IMR-90 (cell line): ENCODE measurements at regions not wholly inside any gene's neighbourhood (a gene's known extent, or its start where the extent isn't known, plus 50 kb on each side); places are given as distances from the start of the nearest gene placed in this dataset.

Source experiments
- ATAC-seq: fragments of 200-7000 bp; cut with Tn5 transposase; 2 replicates; pipeline ENCODE4 v1.9.1; 2020; ENCODE audit warnings: low read depth, mild to moderate bottlenecking, moderate library complexity
- BruUV-seq: library from RNA; stranded (reverse); fragments of 400-500 nt; replicated peaks from 2 replicates; lab custom pipeline; 2021; lab: Mats Ljungman, UMichigan
- CTCF ChIA-PET: fragments of 300-600 bp; formaldehyde crosslinking; extraction: SDS; loops from one replicate; lab custom pipeline; 2021; ENCODE audit warnings: antibody characterized with exemption; lab: Yijun Ruan, JAX
- POLR2A ChIA-PET: fragments of 300-600 bp; sonication (Branson Sonifier 250); formaldehyde crosslinking; loops from one replicate; lab custom pipeline; 2022; ENCODE audit warnings: antibody characterized with exemption; ENCODE audit not compliant: unreplicated experiment; lab: Charles Lee
- DNase-seq: peaks from one replicate; pipeline ENCODE4 v3.0.0; 2013
- H2AFZ ChIP-seq: replicated peaks from 2 replicates; pipeline ENCODE3; 2013; ENCODE audit warnings: low read length, mild to moderate bottlenecking; ENCODE audit not compliant: poor library complexity
- H2AK5ac ChIP-seq: 2 replicates; pipeline ENCODE4 v1.6.1; 2013; ENCODE audit warnings: low read depth, low read length, inconsistent platforms
- H2AK9ac ChIP-seq: replicated peaks from 2 replicates; pipeline ENCODE3; 2013; ENCODE audit warnings: mild to moderate bottlenecking, low read depth, low read length, moderate library complexity; ENCODE audit not compliant: poor library complexity
- H2BK120ac ChIP-seq: 2 replicates; pipeline ENCODE4 v1.6.1; 2013; ENCODE audit warnings: low read depth, low read length, inconsistent platforms
- H2BK15ac ChIP-seq: 3 replicates; pipeline ENCODE4 v1.6.1; 2013; ENCODE audit warnings: low read depth, low read length, inconsistent platforms
- H2BK20ac ChIP-seq: 2 replicates; pipeline ENCODE4 v1.6.1; 2013; ENCODE audit warnings: low read depth, mild to moderate bottlenecking, inconsistent platforms, low read length, moderate library complexity
- H2BK5ac ChIP-seq: 2 replicates; pipeline ENCODE4 v1.6.1; 2013; ENCODE audit warnings: mild to moderate bottlenecking, low read depth, low read length, inconsistent platforms; ENCODE audit not compliant: poor library complexity, severe bottlenecking
- H3K14ac ChIP-seq: replicated peaks from 2 replicates; pipeline ENCODE4 v1.6.1; 2013; ENCODE audit warnings: low read depth, low read length, inconsistent platforms
- H3K18ac ChIP-seq: 2 replicates; pipeline ENCODE4 v1.6.1; 2013; ENCODE audit warnings: low read depth, low read length, control low read depth
- H3K23ac ChIP-seq: 2 replicates; pipeline ENCODE4 v1.6.1; 2013; ENCODE audit warnings: low read depth, low read length, inconsistent platforms
- H3K27ac ChIP-seq: 2 replicates; pipeline ENCODE4 v1.5.1; 2013; ENCODE audit warnings: mild to moderate bottlenecking, control low read depth, low read length; ENCODE audit not compliant: insufficient read depth
- H3K27me3 ChIP-seq: 2 replicates; pipeline ENCODE4 v1.6.1; 2013; ENCODE audit warnings: low read length; ENCODE audit not compliant: control insufficient read depth, insufficient read depth
- H3K36me3 ChIP-seq: 2 replicates; pipeline ENCODE4 v1.6.1; 2013; ENCODE audit warnings: low read length, mixed read lengths; ENCODE audit not compliant: control insufficient read depth, insufficient read depth
- H3K4ac ChIP-seq: 2 replicates; pipeline ENCODE4 v1.6.1; 2013; ENCODE audit warnings: low read depth, low read length, inconsistent platforms
- H3K4me1 ChIP-seq: 2 replicates; pipeline ENCODE4 v1.6.1; 2013; ENCODE audit warnings: low read length, mixed read lengths; ENCODE audit not compliant: control insufficient read depth, insufficient read depth
- H3K4me2 ChIP-seq: 2 replicates; pipeline ENCODE4 v1.6.1; 2013; ENCODE audit warnings: low read depth, mild to moderate bottlenecking, control low read depth, low read length, moderate library complexity
- H3K4me3 ChIP-seq: 2 replicates; pipeline ENCODE4 v1.5.1; 2013; ENCODE audit warnings: low read depth, mild to moderate bottlenecking, control low read depth, low read length, moderate library complexity; ENCODE audit not compliant: insufficient read depth
- H3K56ac ChIP-seq: 2 replicates; pipeline ENCODE4 v1.6.1; 2013; ENCODE audit warnings: low read length, inconsistent platforms; ENCODE audit not compliant: insufficient read depth; ENCODE audit errors: extremely low read depth
- H3K79me1 ChIP-seq, 2 experiments: 2 replicates each; pipeline ENCODE4 v1.6.1; 2013; ENCODE audit warnings: low read length in 2 of 2, inconsistent platforms in 1 of 2, low read depth in 1 of 2
- H3K9ac ChIP-seq: 2 replicates; pipeline ENCODE4 v1.6.1; 2013; ENCODE audit warnings: low read depth, low read length, control low read depth
- H3K9me1 ChIP-seq: 2 replicates; pipeline ENCODE4 v1.6.1; 2013; ENCODE audit warnings: low read length, inconsistent platforms; ENCODE audit not compliant: insufficient read depth
- H3K9me3 ChIP-seq: 2 replicates; pipeline ENCODE4 v1.6.1; 2013; ENCODE audit warnings: low read length; ENCODE audit not compliant: control insufficient read depth, insufficient read depth
- H4K20me1 ChIP-seq: 2 replicates; pipeline ENCODE4 v1.6.1; 2013; ENCODE audit warnings: low read length, inconsistent platforms; ENCODE audit not compliant: insufficient read depth
- H4K5ac ChIP-seq: 2 replicates; pipeline ENCODE4 v1.6.1; 2013; ENCODE audit warnings: mild to moderate bottlenecking, low read depth, low read length, control low read depth
- H4K8ac ChIP-seq, 2 experiments: 2 replicates each; pipeline ENCODE4 v1.6.1; 2013; ENCODE audit warnings: low read depth in 2 of 2, low read length in 2 of 2, control low read depth in 1 of 2, inconsistent platforms in 1 of 2
- H4K91ac ChIP-seq: 2 replicates; pipeline ENCODE4 v1.6.1; 2013; ENCODE audit warnings: low read depth, low read length, inconsistent platforms; ENCODE audit not compliant: insufficient read depth
- BHLHE40 ChIP-seq: fragments of 150-350 bp; IDR thresholded peaks from 2 replicates; pipeline ENCODE4 v1.6.1; 2016; ENCODE audit warnings: mild to moderate bottlenecking, low read depth, low read length
- MAZ ChIP-seq: IDR thresholded peaks from 2 replicates; pipeline ENCODE4 v1.6.1; 2012; ENCODE audit warnings: low read depth, mild to moderate bottlenecking, low read length, improper control_type of control experiment, moderate library complexity, borderline replicate concordance
- POLR2A ChIP-seq: IDR thresholded peaks from 2 replicates; pipeline ENCODE4 v1.6.1; 2012; ENCODE audit warnings: mild to moderate bottlenecking, low read depth, low read length
- WGBS, 2 experiments: methylation state at CpG; one replicate each; pipeline versions ENCODE4 v1.1.5 to v1.1.7; 2013; ENCODE audit warnings: missing lambda C conversion rate in 2 of 2; ENCODE audit not compliant: insufficient read length in 1 of 2; ENCODE audit errors: extremely low coverage in 2 of 2; 5-methylcytosine and 5-hydroxymethylcytosine counted together
- dilution Hi-C: fragments of 300-500 bp; cut with HindIII; formaldehyde crosslinking; loops from one replicate; pipeline ENCODE4 v1.14.3; 2018; ENCODE audit warnings: low sequenced_read_pairs; ENCODE audit not compliant: unreplicated experiment
- in situ Hi-C: fragments of 300-500 bp; cut with MboI; formaldehyde crosslinking; loops from 3 replicates; pipeline ENCODE4 v1.14.3; 2019; ENCODE audit warnings: low sequenced_read_pairs, inconsistent platforms, mixed read lengths
- intact Hi-C: fragments of 100-400 bp; cut with micrococcal nuclease; formaldehyde crosslinking; loops from 2 replicates; pipeline ENCODE4 v1.10.0; 2022
- TF ChIP-seq, protein P1 (sequence below): conservative IDR thresholded peaks from 2 replicates; pipeline ENCODE4 v1.5.1; 2012; ENCODE audit warnings: mild to moderate bottlenecking, low read depth, low read length, improper control_type of control experiment

GRCh38 chr4:155474758-155475157 is 98.0 kb upstream of the MAP9 start:
- Histone ChIP-seq H3K27me3 (no peaks in the 10 kb centered on the region), H2BK120ac (no peak overlapping the region), H3K9me3 (no peaks in the 10 kb centered on the region), H2AK5ac (no peak overlapping the region), H2BK15ac (no peak overlapping the region), H3K23ac (no peak overlapping the region), H3K79me1 (no peaks in the 10 kb centered on the region), H3K56ac (no peak overlapping the region), H3K4me1 (peaks cover 3% of the 10 kb centered on the region; the same call in 1 of the 2 replicates), H3K4me2 (no peak overlapping the region), H3K18ac (no peak overlapping the region), H4K8ac (no peak overlapping the region), H3K36me3 (no peaks in the 10 kb centered on the region), H3K27ac (no peak overlapping the region), H3K4ac (no peak overlapping the region), H2BK5ac (no peak overlapping the region), H3K9ac (no peak overlapping the region), H4K20me1 (no peaks in the 10 kb centered on the region), H4K5ac (no peak overlapping the region), H3K4me3 (no peak overlapping the region), H2BK20ac (no peak overlapping the region), H2AFZ (no peak overlapping the region), H3K14ac (no peak overlapping the region), H2AK9ac (no peak overlapping the region), H4K91ac (no peak overlapping the region), H3K9me1 (no peaks in the 10 kb centered on the region)
- ATAC-seq: no peak
- POLR2A ChIA-PET: no interaction called here
- BruUV-seq: no TSS peak
- in situ Hi-C loops: no loop called here
- dilution Hi-C loops: no loop called here
- DNase-seq: no peak
- no CpG with 5 or more reads among the region's 5 CpGs for whole genome bisulfite sequencing, 2 experiments
- TF ChIP-seq BHLHE40: no peak
- TF ChIP-seq, protein P1, sequence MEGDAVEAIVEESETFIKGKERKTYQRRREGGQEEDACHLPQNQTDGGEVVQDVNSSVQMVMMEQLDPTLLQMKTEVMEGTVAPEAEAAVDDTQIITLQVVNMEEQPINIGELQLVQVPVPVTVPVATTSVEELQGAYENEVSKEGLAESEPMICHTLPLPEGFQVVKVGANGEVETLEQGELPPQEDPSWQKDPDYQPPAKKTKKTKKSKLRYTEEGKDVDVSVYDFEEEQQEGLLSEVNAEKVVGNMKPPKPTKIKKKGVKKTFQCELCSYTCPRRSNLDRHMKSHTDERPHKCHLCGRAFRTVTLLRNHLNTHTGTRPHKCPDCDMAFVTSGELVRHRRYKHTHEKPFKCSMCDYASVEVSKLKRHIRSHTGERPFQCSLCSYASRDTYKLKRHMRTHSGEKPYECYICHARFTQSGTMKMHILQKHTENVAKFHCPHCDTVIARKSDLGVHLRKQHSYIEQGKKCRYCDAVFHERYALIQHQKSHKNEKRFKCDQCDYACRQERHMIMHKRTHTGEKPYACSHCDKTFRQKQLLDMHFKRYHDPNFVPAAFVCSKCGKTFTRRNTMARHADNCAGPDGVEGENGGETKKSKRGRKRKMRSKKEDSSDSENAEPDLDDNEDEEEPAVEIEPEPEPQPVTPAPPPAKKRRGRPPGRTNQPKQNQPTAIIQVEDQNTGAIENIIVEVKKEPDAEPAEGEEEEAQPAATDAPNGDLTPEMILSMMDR: no peak
- TF ChIP-seq POLR2A: no peak
- no peak for TF ChIP-seq MAZ
- CTCF ChIA-PET: interaction anchor here (0.6 kb wide), 1 partner anchor 435 kb away, joined by 4 read pairs; no protein-coding TSS in a partner anchor
- intact Hi-C loops: no loop called here
